H1 (cell line): ENCODE measurements at regions not wholly inside any gene's neighbourhood (a gene's known extent, or its start where the extent isn't known, plus 50 kb on each side); places are given as distances from the start of the nearest gene placed in this dataset.

ENCODE experiments used
- CTCF ChIP-seq, 3 experiments: IDR thresholded peaks; 1 replicate in 2 of 3; 2 replicates in 1 of 3; pipeline versions ENCODE4 v1.5.1 to v1.6.1; 2011; ENCODE audit warnings: low read length in 3 of 3, mild to moderate bottlenecking in 3 of 3, inconsistent platforms in 2 of 3, low read depth in 1 of 3, moderate library complexity in 1 of 3; ENCODE audit not compliant: insufficient read depth in 1 of 3; ENCODE audit errors: control extremely low read depth in 1 of 3
- POLR2A ChIP-seq, 2 experiments: IDR thresholded peaks; 1 replicate in 1 of 2; 2 replicates in 1 of 2; pipeline ENCODE4 v1.6.1; 2011; ENCODE audit warnings: low read depth in 2 of 2, low read length in 2 of 2, mild to moderate bottlenecking in 2 of 2; ENCODE audit errors: control extremely low read depth in 1 of 2
- RFX5 ChIP-seq: IDR thresholded peaks from 2 replicates; pipeline ENCODE4 v1.6.1; 2011; ENCODE audit warnings: low read depth, low read length, improper control_type of control experiment, borderline replicate concordance
- RNF2 ChIP-seq: fragments of 200-900, 300-1000 bp; sonication (generic); IDR thresholded peaks from 2 replicates; pipeline ENCODE4 v1.7.1; 2016; ENCODE audit warnings: borderline replicate concordance, low read depth, mild to moderate bottlenecking, antibody characterized with exemption, low read length; ENCODE audit not compliant: poor library complexity, severe bottlenecking; ENCODE audit errors: missing control alignments

GRCh38 chr2:7835151-7835550, 846.7 kb upstream of the ID2 start:
- TF ChIP-seq CTCF (IDR thresholded peaks at IDR 0.05; ENCODE audit: control extremely low read depth in 1 of 3, insufficient read depth in 1 of 3, low read depth in 1 of 3, low read length in 3 of 3) = no peak
- no peak for TF ChIP-seq POLR2A (IDR thresholded peaks at IDR 0.05; ENCODE audit: control extremely low read depth in 1 of 2, low read depth in 2 of 2, low read length in 2 of 2)
- no peak for TF ChIP-seq RNF2
- no peak for TF ChIP-seq RFX5
